HepG2 (cell line): ENCODE measurements at regions not wholly inside any gene's neighbourhood (a gene's known extent, or its start where the extent isn't known, plus 50 kb on each side); places are given as distances from the start of the nearest gene placed in this dataset.

ENCODE experiments used
- ATAC-seq: fragments of 200-7000 bp; cut with Tn5 transposase; 3 replicates; pipeline ENCODE4 v1.9.1; 2020; ENCODE audit warnings: mild to moderate bottlenecking, moderate library complexity
- BruUV-seq: library from RNA; stranded (reverse); fragments of 400-500 nt; replicated peaks from 2 replicates; lab custom pipeline; 2021; lab: Mats Ljungman, UMichigan
- CTCF ChIA-PET: fragments of 300-600 bp; formaldehyde crosslinking; extraction: SDS; loops from one replicate; lab custom pipeline; 2021; ENCODE audit warnings: low total read pairs, inconsistent platforms, low intra/inter-chr PET ratio; lab: Yijun Ruan, JAX
- POLR2A ChIA-PET: fragments of 350-600 bp; sonication (Branson Sonifier 250); formaldehyde crosslinking; loops from one replicate; lab custom pipeline; 2020; ENCODE audit warnings: antibody characterized with exemption, inconsistent platforms; lab: Yijun Ruan, JAX
- DNase-seq: peaks from one replicate; pipeline ENCODE4 v3.0.0-alpha.2; 2015; ENCODE audit warnings: low spot score
- FAIRE-seq: peaks from 3 replicates; lab custom pipeline; 2011; peaks lifted over from hg19 to GRCh38; lab: Jason Lieb, UNC
- H2AFZ ChIP-seq: one replicate; pipeline ENCODE4 v1.6.1; 2011; ENCODE audit warnings: low read length, inconsistent platforms
- H3K27ac ChIP-seq: fragments of 300-600 bp; 3 replicates; pipeline ENCODE4 v1.8.0; 2011; ENCODE audit warnings: mixed run types, mild to moderate bottlenecking, mixed read lengths, low read length, inconsistent platforms; ENCODE audit not compliant: insufficient read depth; ENCODE audit errors: extremely low read length
- H3K27me3 ChIP-seq, 2 experiments: fragments of 200-600 bp in 1 of 2; 2 replicates in 1 of 2; 3 replicates in 1 of 2; pipeline versions ENCODE4 v1.6.0 to v1.8.0; 2011; ENCODE audit warnings: low read length in 2 of 2, mild to moderate bottlenecking in 2 of 2, moderate library complexity in 2 of 2, inconsistent platforms in 1 of 2; ENCODE audit not compliant: insufficient read depth in 2 of 2, control insufficient read depth in 1 of 2
- H3K36me3 ChIP-seq, 2 experiments: fragments of 200-600 bp in 1 of 2; replicated peaks in 1 of 2; 2 replicates in 1 of 2; 3 replicates in 1 of 2; pipeline versions ENCODE4 v1.5.1 to v1.8.0; 2011; ENCODE audit warnings: low read length in 2 of 2, inconsistent platforms in 1 of 2; ENCODE audit not compliant: insufficient read depth in 2 of 2, control insufficient read depth in 1 of 2
- H3K4me1 ChIP-seq: 2 replicates; pipeline ENCODE4 v1.5.1; 2012; ENCODE audit warnings: low read length, inconsistent platforms; ENCODE audit not compliant: insufficient read depth
- H3K4me2 ChIP-seq: 2 replicates; pipeline ENCODE4 v1.6.0; 2011; ENCODE audit warnings: low read depth, low read length, inconsistent platforms
- H3K4me3 ChIP-seq, 3 experiments: fragments of 200-600 bp in 1 of 3; sonication (generic), shearing (Covaris generic) in 1 of 3; replicated peaks in 1 of 3; 2 replicates each; pipeline ENCODE4 v1.5.1; 2011 to 2016; ENCODE audit warnings: low read length in 3 of 3, inconsistent platforms in 2 of 3, low read depth in 2 of 3, mild to moderate bottlenecking in 2 of 3, control low read depth in 1 of 3, mixed read lengths in 1 of 3; ENCODE audit not compliant: insufficient read depth in 1 of 3
- H3K79me2 ChIP-seq: one replicate; pipeline ENCODE4 v1.6.1; 2011; ENCODE audit warnings: low read length, inconsistent platforms; ENCODE audit not compliant: insufficient read depth
- H3K9ac ChIP-seq: 2 replicates; pipeline ENCODE4 v1.6.0; 2011; ENCODE audit warnings: mild to moderate bottlenecking, low read depth, low read length, inconsistent platforms; ENCODE audit not compliant: insufficient read depth
- H3K9me3 ChIP-seq: 2 replicates; pipeline ENCODE4 v1.5.1; 2012; ENCODE audit warnings: mild to moderate bottlenecking, low read length
- H4K20me1 ChIP-seq: 2 replicates; pipeline ENCODE4 v1.6.0; 2011; ENCODE audit warnings: inconsistent platforms, mild to moderate bottlenecking, low read length, moderate library complexity; ENCODE audit not compliant: insufficient read depth
- HOXA5 ChIP-seq: sonication (generic); formaldehyde crosslinking; IDR thresholded peaks from 2 replicates; pipeline ENCODE4 v1.4.0; 2020; ENCODE audit warnings: missing genetic modification reagents
- HOXA7 ChIP-seq: sonication (generic); formaldehyde crosslinking; IDR thresholded peaks from 2 replicates; pipeline ENCODE4 v1.8.1; 2022; ENCODE audit warnings: mild to moderate bottlenecking, missing genetic modification reagents, moderate library complexity
- MAFF ChIP-seq: IDR thresholded peaks from 2 replicates; pipeline ENCODE4 v1.6.1; 2011; ENCODE audit warnings: low read depth, low read length, improper control_type of control experiment
- MAFK ChIP-seq, 2 experiments: IDR thresholded peaks in 1 of 2; conservative IDR thresholded peaks in 1 of 2; 2 replicates each; pipeline ENCODE4 v1.6.1; 2011; ENCODE audit warnings: improper control_type of control experiment in 2 of 2, low read length in 2 of 2
- ZNF451 ChIP-seq: sonication (generic); formaldehyde crosslinking; IDR thresholded peaks from 2 replicates; pipeline ENCODE4 v1.5.0; 2020; ENCODE audit warnings: mild to moderate bottlenecking, missing genetic modification reagents
- ZNF816 ChIP-seq: sonication (generic); formaldehyde crosslinking; IDR thresholded peaks from 2 replicates; pipeline ENCODE4 v1.8.0; 2022; ENCODE audit warnings: missing genetic modification reagents, mild to moderate bottlenecking, borderline replicate concordance
- WGBS: methylation state at CpG from one replicate; pipeline ENCODE4 v1.1.6; 2017; ENCODE audit warnings: low lambda C conversion rate; 5-methylcytosine and 5-hydroxymethylcytosine counted together
- in situ Hi-C: cut with HindIII; loops from 2 replicates; pipeline ENCODE4 v1.10.0; 2017; ENCODE audit warnings: low pct_unique_long_range_greater_than_20kb; ENCODE audit not compliant: extremely low pct_ligation_motif_present
- intact Hi-C: fragments of 100-400 bp; cut with micrococcal nuclease; formaldehyde crosslinking; loops from one replicate; pipeline ENCODE4 v1.10.0; 2022; ENCODE audit not compliant: unreplicated experiment
- TF ChIP-seq, protein P1 (sequence below): IDR thresholded peaks from 2 replicates; pipeline ENCODE4 v1.6.1; 2016; ENCODE audit warnings: low read depth, missing genetic modification reagents, missing compliant biosample characterization

DNA sequence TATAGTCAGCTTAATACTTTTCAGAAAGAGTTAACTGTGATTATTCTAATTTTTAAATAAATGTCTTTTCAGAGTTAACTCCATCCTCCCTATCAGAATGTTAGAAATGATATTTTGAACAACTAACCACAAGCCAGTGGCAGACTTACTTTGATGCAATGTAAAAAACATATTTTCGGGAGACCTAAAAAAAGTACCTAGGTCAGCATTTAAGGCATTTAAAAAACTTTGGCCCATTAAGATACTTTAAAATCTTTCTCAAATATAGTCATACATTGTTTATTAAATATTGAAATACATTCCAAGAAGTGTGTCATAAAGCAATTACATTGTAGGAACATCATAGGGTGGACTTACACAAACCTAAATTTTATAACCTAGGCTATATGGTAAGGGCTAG, 426.1 kb downstream of the PABPC4L start:
- ATAC-seq = no peak
- 0% methylated on average over 1 of the region's 1 CpG for WGBS
- TF ChIP-seq MAFF = peak; percentile 69
- TF ChIP-seq HOXA7 (CRISPR knock-in tag) = no peak
- TF ChIP-seq MAFK (conservative IDR thresholded peaks at IDR 0.05 in 1 of 2, IDR thresholded peaks at IDR 0.05 in 1 of 2; ENCODE audit: low read length in 2 of 2) = peak; percentile 59 to 90; a peak in 3 of 4 replicates
- TF ChIP-seq ZNF816 (CRISPR knock-in tag) = no peak
- TF ChIP-seq, all 625 proteins: peak for 2
- Histone ChIP-seq H3K27me3 (no peaks in the 10 kb centered on the region), H3K4me3 (no peak overlapping the region), H3K36me3 (no peaks in the 10 kb centered on the region), H3K9me3 (peaks cover 16% of the 10 kb centered on the region), H3K27ac (no peak overlapping the region), H3K9ac (no peak overlapping the region), H4K20me1 (no peaks in the 10 kb centered on the region), H3K4me2 (no peak overlapping the region), H2AFZ (no peak overlapping the region), H3K4me1 (no peaks in the 10 kb centered on the region), H3K79me2 (no peaks in the 10 kb centered on the region)
- in situ Hi-C loops = no loop called here
- POLR2A ChIA-PET = no interaction called here
- DNase-seq = no peak
- no peak for FAIRE-seq
- no TSS peak for BruUV-seq
- intact Hi-C loops = no loop called here
- CTCF ChIA-PET = no interaction called here

DNA sequence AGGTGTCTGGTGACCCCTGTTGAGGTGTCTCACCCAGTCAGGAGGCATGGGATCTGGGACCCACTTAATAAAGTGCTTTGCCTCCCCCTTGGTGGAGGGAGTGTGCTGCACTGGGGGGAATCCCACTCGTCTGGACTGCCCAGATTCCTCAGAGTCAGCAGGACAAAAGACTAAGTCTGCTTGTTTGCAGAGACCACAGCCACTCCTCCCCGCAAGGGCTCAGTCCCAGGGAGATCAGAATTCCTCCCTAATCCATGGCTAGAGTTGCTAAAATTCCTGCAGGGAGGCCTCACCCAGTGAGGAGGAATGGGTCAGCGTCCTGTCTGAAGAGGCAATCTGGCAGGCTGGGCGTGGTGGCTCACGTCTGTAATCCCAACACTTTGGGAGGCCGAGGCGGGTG, 442.2 kb downstream of the PABPC4L start:
- Histone ChIP-seq H3K36me3 (no peaks in the 10 kb centered on the region), H3K27me3 (no peaks in the 10 kb centered on the region), H3K9ac (no peak overlapping the region), H3K4me3 (no peak overlapping the region), H3K27ac (no peak overlapping the region), H4K20me1 (no peaks in the 10 kb centered on the region), H3K79me2 (no peaks in the 10 kb centered on the region), H3K4me2 (no peak overlapping the region), H3K4me1 (no peaks in the 10 kb centered on the region), H3K9me3 (no peaks in the 10 kb centered on the region), H2AFZ (no peak overlapping the region)
- BruUV-seq = no TSS peak
- FAIRE-seq (no peak), ATAC-seq (no peak), DNase-seq (no peak)
- in situ Hi-C loops = no loop called here
- ChIA-PET POLR2A (no interaction called here), CTCF (no interaction called here)
- TF ChIP-seq, protein P1, sequence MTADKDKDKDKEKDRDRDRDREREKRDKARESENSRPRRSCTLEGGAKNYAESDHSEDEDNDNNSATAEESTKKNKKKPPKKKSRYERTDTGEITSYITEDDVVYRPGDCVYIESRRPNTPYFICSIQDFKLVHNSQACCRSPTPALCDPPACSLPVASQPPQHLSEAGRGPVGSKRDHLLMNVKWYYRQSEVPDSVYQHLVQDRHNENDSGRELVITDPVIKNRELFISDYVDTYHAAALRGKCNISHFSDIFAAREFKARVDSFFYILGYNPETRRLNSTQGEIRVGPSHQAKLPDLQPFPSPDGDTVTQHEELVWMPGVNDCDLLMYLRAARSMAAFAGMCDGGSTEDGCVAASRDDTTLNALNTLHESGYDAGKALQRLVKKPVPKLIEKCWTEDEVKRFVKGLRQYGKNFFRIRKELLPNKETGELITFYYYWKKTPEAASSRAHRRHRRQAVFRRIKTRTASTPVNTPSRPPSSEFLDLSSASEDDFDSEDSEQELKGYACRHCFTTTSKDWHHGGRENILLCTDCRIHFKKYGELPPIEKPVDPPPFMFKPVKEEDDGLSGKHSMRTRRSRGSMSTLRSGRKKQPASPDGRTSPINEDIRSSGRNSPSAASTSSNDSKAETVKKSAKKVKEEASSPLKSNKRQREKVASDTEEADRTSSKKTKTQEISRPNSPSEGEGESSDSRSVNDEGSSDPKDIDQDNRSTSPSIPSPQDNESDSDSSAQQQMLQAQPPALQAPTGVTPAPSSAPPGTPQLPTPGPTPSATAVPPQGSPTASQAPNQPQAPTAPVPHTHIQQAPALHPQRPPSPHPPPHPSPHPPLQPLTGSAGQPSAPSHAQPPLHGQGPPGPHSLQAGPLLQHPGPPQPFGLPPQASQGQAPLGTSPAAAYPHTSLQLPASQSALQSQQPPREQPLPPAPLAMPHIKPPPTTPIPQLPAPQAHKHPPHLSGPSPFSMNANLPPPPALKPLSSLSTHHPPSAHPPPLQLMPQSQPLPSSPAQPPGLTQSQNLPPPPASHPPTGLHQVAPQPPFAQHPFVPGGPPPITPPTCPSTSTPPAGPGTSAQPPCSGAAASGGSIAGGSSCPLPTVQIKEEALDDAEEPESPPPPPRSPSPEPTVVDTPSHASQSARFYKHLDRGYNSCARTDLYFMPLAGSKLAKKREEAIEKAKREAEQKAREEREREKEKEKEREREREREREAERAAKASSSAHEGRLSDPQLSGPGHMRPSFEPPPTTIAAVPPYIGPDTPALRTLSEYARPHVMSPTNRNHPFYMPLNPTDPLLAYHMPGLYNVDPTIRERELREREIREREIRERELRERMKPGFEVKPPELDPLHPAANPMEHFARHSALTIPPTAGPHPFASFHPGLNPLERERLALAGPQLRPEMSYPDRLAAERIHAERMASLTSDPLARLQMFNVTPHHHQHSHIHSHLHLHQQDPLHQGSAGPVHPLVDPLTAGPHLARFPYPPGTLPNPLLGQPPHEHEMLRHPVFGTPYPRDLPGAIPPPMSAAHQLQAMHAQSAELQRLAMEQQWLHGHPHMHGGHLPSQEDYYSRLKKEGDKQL = no peak
- TF ChIP-seq ZNF451 (CRISPR knock-in tag) (no peak), HOXA5 (CRISPR knock-in tag) (no peak)
- intact Hi-C loops = no loop called here
- 32% methylated on average over 5 of the region's 7 CpGs for whole genome bisulfite sequencing
